ENCODE measurements at regions not wholly inside any gene's neighbourhood (a gene's known extent, or its start where the extent isn't known, plus 50 kb on each side); places are given as distances from the start of the nearest gene placed in this dataset.
"Not testable (repeated sequence)": the region's sequence is repeated elsewhere in the genome, so short reads cannot be mapped to it uniquely, and the experiment has no call there.

- not testable (repeated sequence) for TF ChIP-seq SMAD1 (IDR thresholded peaks at IDR 0.05; ENCODE audit: low read depth, partially characterized antibody); POLR2AphosphoS2 (IDR thresholded peaks at IDR 0.05; ENCODE audit: low read depth, low read length); NRF1 (conservative IDR thresholded peaks at IDR 0.05; ENCODE audit: low read depth, low read length); CBFB (IDR thresholded peaks at IDR 0.05; ENCODE audit: low read depth)
- TF ChIP-seq, protein P1, sequence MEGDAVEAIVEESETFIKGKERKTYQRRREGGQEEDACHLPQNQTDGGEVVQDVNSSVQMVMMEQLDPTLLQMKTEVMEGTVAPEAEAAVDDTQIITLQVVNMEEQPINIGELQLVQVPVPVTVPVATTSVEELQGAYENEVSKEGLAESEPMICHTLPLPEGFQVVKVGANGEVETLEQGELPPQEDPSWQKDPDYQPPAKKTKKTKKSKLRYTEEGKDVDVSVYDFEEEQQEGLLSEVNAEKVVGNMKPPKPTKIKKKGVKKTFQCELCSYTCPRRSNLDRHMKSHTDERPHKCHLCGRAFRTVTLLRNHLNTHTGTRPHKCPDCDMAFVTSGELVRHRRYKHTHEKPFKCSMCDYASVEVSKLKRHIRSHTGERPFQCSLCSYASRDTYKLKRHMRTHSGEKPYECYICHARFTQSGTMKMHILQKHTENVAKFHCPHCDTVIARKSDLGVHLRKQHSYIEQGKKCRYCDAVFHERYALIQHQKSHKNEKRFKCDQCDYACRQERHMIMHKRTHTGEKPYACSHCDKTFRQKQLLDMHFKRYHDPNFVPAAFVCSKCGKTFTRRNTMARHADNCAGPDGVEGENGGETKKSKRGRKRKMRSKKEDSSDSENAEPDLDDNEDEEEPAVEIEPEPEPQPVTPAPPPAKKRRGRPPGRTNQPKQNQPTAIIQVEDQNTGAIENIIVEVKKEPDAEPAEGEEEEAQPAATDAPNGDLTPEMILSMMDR (IDR thresholded peaks at IDR 0.05 in 2 of 3, conservative IDR thresholded peaks at IDR 0.05 in 1 of 3; ENCODE audit: control insufficient read depth in 2 of 3, extremely low read depth in 1 of 3, insufficient read depth in 1 of 3, low read depth in 3 of 3, low read length in 3 of 3): not testable (repeated sequence)
- TF ChIP-seq, protein P2, sequence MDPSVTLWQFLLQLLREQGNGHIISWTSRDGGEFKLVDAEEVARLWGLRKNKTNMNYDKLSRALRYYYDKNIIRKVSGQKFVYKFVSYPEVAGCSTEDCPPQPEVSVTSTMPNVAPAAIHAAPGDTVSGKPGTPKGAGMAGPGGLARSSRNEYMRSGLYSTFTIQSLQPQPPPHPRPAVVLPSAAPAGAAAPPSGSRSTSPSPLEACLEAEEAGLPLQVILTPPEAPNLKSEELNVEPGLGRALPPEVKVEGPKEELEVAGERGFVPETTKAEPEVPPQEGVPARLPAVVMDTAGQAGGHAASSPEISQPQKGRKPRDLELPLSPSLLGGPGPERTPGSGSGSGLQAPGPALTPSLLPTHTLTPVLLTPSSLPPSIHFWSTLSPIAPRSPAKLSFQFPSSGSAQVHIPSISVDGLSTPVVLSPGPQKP (IDR thresholded peaks at IDR 0.05; ENCODE audit: low read depth, low read length): not testable (repeated sequence)
Observed at GRCh38 chr19:28351321-28351720, 861.6 kb downstream of the UQCRFS1 start.
